GM18870 (cell line): ENCODE measurements at regions not wholly inside any gene's neighbourhood (a gene's known extent, or its start where the extent isn't known, plus 50 kb on each side); places are given as distances from the start of the nearest gene placed in this dataset.

Experiments used
- ATAC-seq: cut with Tn5 transposase; IDR thresholded peaks from one replicate; pipeline ENCODE4 v1.9.1; 2021; ENCODE audit warnings: moderate library complexity; ENCODE audit not compliant: unreplicated experiment

GRCh38 chr6:168736039-168736438 lies 295.1 kb downstream of the SMOC2 start:
- ATAC-seq, result no peak

GRCh38 chr6:168735268-168735949 lies 294.4 kb downstream of the SMOC2 start:
- no peak for ATAC-seq

GRCh38 chr6:168734523-168734922 lies 293.5 kb downstream of the SMOC2 start:
- ATAC-seq, result no peak

- no peak for ATAC-seq
Measured at GRCh38 chr6:168732676-168733075, 291.7 kb downstream of the SMOC2 start.

- no peak for ATAC-seq
Measured at GRCh38 chr6:168730931-168731716, 290.1 kb downstream of the SMOC2 start.

- ATAC-seq, result no peak
Measured at GRCh38 chr6:168728056-168728455, 287.1 kb downstream of the SMOC2 start.

- no peak for ATAC-seq
Measured at GRCh38 chr6:168726312-168726856, 285.4 kb downstream of the SMOC2 start.

- ATAC-seq, result no peak
Measured at GRCh38 chr6:168725802-168726201, 284.8 kb downstream of the SMOC2 start.

- no peak for ATAC-seq
Measured at GRCh38 chr6:168724669-168725570, 283.9 kb downstream of the SMOC2 start.

GRCh38 chr6:168724033-168724432 lies 283.0 kb downstream of the SMOC2 start:
- ATAC-seq, result no peak

- ATAC-seq, result no peak
Measured at GRCh38 chr6:168722397-168722796, 281.4 kb downstream of the SMOC2 start.

GRCh38 chr6:168721571-168721970 lies 280.6 kb downstream of the SMOC2 start:
- ATAC-seq, result no peak

- ATAC-seq, result no peak
Measured at GRCh38 chr6:168719901-168720300, 278.9 kb downstream of the SMOC2 start.

- ATAC-seq, result no peak
Measured at GRCh38 chr6:168718821-168719475, 278.0 kb downstream of the SMOC2 start.
